GM19455 (cell line): ENCODE measurements at regions not wholly inside any gene's neighbourhood (a gene's known extent, or its start where the extent isn't known, plus 50 kb on each side); places are given as distances from the start of the nearest gene placed in this dataset.

Experiments used
- ATAC-seq: cut with Tn5 transposase; IDR thresholded peaks from one replicate; pipeline ENCODE4 v1.9.1; 2021; ENCODE audit not compliant: unreplicated experiment

DNA sequence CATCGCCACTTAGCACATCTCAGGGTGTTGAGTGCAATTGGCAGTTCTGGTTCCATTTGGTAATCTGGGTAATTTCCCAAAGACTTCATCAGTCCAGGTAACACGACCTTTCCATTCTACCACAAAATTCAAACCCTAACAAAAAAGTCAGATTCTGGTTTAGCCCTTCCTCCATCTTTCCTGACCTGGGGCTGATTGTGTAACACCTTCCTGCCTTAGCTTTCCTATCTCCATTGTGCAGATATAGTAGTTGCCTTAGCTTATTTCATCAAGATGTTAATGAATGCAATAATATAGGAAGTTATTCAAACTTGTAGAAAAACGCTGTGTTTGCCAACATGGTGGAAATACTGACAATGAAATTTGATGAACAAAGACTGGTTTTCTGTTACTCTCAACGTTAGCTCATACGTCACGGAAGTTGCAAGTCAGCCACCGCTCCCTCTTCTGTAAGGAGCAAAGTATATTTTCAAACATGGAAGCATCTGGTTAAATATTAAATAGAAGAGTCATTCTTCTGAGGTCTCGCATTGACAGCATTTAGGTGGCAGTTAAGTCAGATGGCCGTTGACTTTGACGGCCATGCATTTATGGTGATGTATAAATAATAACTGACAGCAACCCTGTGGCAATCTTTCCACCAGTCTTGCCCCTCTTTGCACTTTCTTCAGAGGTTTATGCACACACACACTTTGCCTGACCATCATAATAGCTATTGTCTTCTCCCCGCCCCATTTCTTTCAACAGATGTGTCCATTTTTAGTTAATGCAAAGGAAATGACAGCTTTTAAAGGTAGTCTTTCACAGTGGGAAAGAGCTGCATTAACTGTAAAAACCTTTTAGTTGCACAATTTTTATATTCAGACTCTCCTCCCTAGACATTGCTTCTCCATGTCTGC lies 205.1 kb upstream of the BMPER start:
- ATAC-seq = no peak

DNA sequence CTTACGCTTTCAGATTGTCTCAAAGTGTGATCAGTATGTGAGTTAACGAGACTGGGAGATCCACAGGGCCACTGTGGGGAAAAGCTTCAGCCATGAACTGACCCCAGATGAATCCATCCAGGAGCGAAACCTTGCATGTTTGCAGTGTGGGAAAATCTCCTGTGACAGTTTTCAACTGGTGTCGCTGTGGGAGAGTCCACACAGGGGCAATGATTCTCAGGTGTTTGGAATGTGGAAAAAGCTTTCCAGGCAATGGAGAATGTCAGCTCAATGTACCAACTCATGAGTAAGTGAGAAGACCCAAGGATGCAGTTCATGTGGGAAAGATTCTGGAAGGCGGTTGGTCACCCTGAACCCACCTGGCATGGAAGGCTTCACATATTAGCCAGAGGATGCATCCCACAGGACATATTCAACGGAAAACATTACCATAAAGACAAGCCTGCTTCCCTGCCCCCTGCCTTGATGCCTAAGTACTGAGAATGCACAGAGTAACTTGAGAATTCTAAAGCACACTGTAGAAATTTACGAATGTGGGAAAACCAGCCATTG lies 204.1 kb upstream of the BMPER start:
- no peak for ATAC-seq

DNA sequence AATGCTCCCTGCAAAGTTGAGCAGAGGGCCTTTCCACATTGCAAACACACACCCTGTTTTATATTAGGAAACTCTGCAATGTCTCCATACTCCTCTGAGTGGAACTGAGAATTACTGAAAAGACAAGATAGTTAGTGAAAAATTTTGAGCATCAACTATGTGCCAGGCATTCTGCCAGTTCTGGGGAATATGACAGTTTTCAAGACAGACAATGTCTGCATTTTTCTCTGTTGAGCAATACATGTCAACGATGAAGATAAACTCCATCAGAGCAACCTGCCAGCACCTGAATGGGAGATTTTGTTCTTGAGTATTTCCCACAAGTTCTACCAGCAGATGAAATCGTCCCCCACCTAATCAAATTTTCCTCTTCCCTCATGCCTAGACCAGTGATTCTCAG lies 203.4 kb upstream of the BMPER start:
- no peak for ATAC-seq

- ATAC-seq = no peak
Measured at GRCh38 chr7:33702514-33703054, 202.8 kb upstream of the BMPER start.

DNA sequence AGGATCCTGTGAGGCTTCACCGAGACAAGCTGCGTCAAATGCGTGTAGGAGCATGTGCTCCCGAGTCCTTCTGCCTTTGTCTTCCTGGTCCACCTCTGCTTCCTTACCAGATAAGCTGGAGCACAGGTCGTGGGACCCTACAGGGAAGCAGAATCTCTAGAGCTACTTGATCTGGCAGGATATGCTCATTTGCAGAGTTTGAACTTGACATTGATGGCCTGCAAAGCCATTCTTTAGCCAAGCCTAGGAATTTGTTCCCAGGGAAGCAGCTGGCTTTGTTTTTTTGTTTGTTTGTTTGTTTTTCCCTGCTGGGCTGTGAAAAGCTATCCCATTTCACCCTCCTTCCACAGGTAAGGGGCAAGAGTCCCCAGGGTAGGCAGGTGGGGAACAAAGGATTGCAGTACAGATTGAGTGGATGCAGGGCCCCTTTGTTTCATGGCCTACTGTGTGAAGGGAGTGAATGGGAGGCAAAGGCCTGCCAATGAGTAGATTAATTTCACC lies 200.0 kb upstream of the BMPER start:
- ATAC-seq = no peak

- no peak for ATAC-seq
Measured at GRCh38 chr7:33706186-33706585, 199.2 kb upstream of the BMPER start.

DNA sequence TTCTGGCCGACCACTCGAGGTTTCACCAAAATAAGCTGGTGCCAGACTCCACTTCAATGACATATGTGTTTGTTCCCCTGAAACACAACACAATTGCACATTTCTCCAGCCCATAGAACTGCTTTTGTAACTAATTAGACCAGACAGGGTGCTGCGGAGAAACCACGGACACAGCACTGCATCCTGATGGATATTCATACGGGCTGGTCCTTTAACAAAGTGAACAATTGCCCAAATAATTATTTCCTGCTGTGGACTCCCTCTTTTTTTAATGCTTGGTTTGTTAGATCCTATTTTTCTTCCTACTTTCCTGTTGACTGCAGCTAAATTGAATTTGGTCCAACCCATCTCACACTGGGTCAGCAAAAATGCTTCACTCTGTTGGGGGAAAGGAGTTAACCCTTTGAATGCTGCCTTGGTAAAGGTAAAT lies 198.6 kb upstream of the BMPER start:
- ATAC-seq = no peak

- ATAC-seq = no peak
Measured at GRCh38 chr7:33707427-33707826, 197.9 kb upstream of the BMPER start.

GRCh38 chr7:33710608-33711007 lies 194.7 kb upstream of the BMPER start:
- ATAC-seq = no peak

- ATAC-seq = no peak
Measured at GRCh38 chr7:33711231-33712019, 193.9 kb upstream of the BMPER start.

GRCh38 chr7:33712020-33712414 lies 193.3 kb upstream of the BMPER start:
- no peak for ATAC-seq

- ATAC-seq = no peak
Measured at GRCh38 chr7:33714208-33714607, 191.1 kb upstream of the BMPER start.

DNA sequence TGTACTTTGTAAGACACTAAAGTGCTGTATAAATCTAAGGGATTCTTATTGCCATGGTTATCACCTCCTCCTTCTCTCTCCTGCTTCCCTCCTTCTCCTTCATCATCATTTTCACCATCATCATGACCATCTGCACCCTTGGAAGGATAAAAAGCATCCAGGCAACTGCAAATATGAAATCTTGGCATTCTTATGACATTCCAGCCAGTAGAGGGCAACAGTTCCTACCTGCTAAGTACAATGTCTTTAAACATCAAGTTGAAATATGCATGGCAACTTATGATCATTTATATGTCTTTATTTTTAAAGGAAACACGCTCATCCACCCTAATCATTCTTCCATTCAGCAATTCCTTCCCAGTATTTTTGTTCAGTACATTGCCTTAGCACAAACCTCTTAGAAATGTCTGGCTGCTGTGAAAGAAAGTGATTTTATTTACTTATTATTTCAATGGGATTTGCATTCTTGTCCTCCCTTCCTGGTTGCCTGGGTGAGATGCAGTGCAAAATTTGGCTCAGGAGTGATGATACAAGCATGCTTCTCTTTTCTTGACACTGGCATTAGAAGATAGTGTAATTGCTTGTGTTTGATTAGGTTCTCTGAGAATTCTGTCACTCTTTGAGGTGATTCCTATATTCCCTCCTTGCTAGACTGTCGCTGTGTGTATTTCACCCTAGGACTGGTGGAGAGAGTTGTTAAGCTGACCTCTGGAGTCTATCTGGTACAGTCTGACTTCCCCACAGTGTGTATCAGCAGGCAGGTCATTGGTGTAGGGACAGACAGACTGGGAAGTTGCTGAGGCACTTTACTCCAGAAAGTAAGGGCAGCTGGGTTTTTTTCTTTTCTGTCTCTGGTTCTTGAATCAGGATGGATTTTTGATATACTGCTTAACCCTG lies 188.5 kb upstream of the BMPER start:
- ATAC-seq = no peak

DNA sequence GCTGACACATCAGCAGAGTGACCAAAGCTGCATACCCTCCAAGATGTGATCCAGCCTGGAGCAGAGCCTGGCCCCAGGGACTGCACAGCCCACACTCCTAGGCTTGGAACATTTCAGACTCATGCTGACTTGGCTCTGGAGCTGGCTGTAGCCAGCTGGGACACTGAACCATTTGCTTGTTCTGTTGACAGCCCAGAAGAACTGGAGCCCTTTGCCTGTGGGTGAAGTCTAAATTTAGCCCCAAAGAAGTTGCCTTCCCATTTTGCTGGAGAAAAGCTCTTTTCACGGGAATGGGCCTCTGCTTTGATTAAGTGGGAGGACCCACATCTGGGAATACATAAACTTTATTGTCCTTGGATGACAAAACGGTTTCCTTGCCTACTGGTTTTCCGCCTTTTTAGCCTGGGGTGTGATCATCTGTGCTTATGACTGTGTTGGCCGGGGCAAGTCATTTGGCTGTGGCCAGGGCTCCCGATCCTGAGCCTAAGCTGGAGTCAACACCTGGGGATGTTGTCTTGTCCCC lies 186.2 kb upstream of the BMPER start:
- no peak for ATAC-seq

DNA sequence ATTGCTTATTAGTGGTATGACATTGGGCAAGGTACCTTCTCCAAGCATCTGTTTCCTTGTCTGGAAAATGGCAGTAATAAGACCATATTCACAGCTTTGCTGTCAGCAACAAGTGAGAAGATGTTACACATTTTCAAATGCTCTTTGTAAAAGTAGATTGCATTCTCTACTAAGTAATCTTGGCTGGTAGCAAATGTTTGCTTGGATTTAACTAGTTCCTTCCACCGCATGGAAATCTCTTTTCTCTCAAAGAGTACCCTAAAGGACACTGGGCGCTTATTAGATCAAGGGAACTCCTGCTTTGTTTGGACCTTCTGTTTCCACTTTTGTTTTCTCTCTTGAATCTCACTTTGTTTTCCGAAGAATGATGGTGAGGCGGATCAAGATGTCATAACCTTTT lies 185.2 kb upstream of the BMPER start:
- ATAC-seq = no peak

DNA sequence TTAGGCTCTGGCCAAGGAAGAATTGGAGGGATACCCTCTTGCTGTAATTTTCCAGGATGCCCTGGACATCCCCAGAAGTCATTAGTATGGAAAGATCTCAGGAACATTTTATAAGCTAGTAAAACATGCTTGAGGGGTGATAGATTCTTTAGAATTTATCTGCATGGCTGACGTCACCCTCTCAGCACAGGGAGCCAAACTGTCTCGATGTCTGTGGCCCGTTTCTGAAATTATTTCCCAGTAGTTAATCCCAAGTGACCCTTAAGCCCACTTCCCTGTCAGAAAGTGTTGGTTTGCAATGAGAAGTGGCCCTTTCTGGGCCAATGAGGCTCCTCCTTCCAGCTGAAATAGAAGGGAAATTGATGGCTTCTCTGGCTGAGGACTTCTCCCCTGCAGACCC lies 184.5 kb upstream of the BMPER start:
- ATAC-seq = no peak

DNA sequence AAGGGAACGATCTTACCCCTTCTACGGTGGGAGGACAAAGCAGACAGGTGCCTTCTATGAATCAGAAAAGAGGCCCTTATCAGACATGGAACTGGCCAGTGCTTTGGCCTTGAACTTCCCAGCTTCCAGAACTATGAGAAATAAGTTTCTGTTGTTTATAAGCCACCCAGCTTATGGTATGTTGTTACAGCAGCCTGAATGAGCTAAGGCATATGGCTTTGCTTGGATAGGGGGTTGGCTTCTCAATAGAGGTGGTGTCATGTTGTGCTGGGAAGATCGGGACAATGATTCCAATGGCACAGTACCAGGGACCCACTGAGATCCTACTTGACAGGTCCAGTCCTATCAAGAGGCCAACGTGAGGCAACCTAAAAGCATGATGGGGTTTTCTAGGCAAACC lies 183.4 kb upstream of the BMPER start:
- no peak for ATAC-seq

DNA sequence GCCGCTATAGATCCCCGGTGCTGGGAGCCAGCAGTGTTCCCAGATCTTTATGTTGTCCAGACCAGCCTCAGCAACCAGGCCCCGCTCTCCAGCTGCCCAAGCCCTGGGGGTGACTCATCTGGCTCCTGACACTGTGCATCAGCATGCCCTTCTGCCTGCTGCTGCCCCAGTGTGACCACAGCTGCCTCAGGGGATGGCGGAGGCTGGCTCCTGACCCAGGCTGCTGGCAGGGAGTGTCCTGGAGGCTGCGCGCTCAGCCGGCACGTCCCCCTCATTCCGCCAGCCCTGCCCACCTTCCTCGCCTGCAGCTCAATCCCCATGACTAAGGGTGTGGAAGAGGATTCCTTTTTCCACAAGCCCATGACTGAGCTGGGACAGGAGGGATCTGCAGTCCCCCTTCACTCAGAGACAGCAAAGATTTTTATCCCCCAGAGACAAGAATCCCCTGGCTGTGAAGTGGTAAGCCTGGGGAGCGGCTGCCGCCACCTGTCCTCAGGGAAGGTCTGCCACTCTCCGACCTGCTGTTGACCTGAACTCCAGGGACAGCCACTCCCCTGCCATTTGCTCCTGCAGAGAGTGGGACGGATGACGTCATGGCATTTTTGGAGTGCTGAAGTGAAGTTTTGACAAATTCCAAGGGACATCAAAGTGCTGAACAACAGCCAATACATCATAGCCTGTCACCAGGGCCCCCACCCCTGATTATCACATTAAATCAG lies 182.8 kb upstream of the BMPER start:
- no peak for ATAC-seq

DNA sequence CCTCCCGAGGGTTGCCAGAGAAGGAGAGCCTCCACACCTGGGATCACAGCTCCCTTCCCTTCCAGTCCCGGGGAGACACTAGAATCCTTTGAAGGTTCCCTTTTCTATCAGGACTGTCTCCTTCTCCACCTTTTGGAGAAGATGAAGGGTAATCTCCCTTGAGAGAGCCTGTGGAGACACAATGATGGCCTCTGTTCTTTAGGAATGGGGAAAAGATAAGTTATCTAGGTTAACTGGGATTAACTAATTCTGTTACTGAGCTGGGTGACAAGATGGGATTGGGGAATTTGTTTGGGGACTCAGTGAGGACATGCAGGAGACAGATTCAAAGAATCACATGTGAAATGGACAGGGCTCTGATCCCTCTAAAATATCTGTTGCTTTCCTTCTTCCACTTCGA lies 181.1 kb upstream of the BMPER start:
- ATAC-seq = no peak
